GM12891 (cell line): ENCODE measurements at regions not wholly inside any gene's neighbourhood (a gene's known extent, or its start where the extent isn't known, plus 50 kb on each side); places are given as distances from the start of the nearest gene placed in this dataset.

ENCODE experiments used
- PAX5 ChIP-seq: IDR thresholded peaks from 2 replicates; pipeline ENCODE4 v1.6.1; 2011; ENCODE audit warnings: low read length, moderate library complexity, mild to moderate bottlenecking; ENCODE audit not compliant: insufficient read depth, severe bottlenecking
- POLR2A ChIP-seq: IDR thresholded peaks from 2 replicates; pipeline ENCODE4 v1.6.1; 2011; ENCODE audit warnings: low read depth, low read length, control low read depth
- POLR2AphosphoS5 ChIP-seq: IDR thresholded peaks from 2 replicates; pipeline ENCODE4 v1.6.1; 2011; ENCODE audit warnings: low read depth, low read length, control low read depth
- POU2F2 ChIP-seq: IDR thresholded peaks from 2 replicates; pipeline ENCODE4 v1.6.1; 2011; ENCODE audit warnings: low read depth, mild to moderate bottlenecking, control low read depth, low read length, moderate library complexity
- SPI1 ChIP-seq: IDR thresholded peaks from 2 replicates; pipeline ENCODE4 v1.6.1; 2011; ENCODE audit warnings: low read depth, low read length, control low read depth
- TAF1 ChIP-seq: IDR thresholded peaks from 2 replicates; pipeline ENCODE4 v1.6.1; 2011; ENCODE audit warnings: low read depth, low read length, control low read depth

GRCh38 chr1:115445090-115445489, 107.0 kb upstream of the NGF start:
- no peak for TF ChIP-seq POLR2AphosphoS5
- no peak for TF ChIP-seq POLR2A
- no peak for TF ChIP-seq TAF1
- TF ChIP-seq POU2F2, result no peak
- TF ChIP-seq SPI1, result no peak
- TF ChIP-seq PAX5, result no peak
